ENCODE measurements at regions not wholly inside any gene's neighbourhood (a gene's known extent, or its start where the extent isn't known, plus 50 kb on each side); places are given as distances from the start of the nearest gene placed in this dataset.

DNA sequence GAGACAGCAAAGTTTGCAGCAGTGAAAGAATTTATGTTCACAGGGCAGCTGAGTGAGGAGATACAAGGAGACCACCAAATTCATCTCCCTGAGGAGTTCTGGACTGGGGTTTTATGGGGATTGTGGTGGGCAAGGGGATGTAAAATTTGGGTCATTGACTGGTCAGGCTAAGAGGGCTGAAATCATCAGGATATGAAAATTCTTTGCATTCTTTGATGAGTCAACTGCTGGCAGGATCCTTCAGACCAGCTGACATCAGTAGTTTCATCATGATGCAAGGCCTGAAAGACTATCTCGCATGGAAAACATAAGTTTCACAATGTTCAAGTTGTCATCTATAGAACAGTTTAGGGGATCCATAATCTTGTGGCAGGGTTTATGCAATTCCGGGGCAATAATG is 869.5 kb upstream of the PCDH9 start:
- TF ChIP-seq, protein P1, sequence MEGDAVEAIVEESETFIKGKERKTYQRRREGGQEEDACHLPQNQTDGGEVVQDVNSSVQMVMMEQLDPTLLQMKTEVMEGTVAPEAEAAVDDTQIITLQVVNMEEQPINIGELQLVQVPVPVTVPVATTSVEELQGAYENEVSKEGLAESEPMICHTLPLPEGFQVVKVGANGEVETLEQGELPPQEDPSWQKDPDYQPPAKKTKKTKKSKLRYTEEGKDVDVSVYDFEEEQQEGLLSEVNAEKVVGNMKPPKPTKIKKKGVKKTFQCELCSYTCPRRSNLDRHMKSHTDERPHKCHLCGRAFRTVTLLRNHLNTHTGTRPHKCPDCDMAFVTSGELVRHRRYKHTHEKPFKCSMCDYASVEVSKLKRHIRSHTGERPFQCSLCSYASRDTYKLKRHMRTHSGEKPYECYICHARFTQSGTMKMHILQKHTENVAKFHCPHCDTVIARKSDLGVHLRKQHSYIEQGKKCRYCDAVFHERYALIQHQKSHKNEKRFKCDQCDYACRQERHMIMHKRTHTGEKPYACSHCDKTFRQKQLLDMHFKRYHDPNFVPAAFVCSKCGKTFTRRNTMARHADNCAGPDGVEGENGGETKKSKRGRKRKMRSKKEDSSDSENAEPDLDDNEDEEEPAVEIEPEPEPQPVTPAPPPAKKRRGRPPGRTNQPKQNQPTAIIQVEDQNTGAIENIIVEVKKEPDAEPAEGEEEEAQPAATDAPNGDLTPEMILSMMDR (IDR thresholded peaks at IDR 0.05; ENCODE audit: insufficient read depth, low read length, poor library complexity, severe bottlenecking): no peak
- no peak for TF ChIP-seq EZH2phosphoT487 (conservative IDR thresholded peaks at IDR 0.05; ENCODE audit: low read length)
